ENCODE measurements at regions not wholly inside any gene's neighbourhood (a gene's known extent, or its start where the extent isn't known, plus 50 kb on each side); places are given as distances from the start of the nearest gene placed in this dataset.

- 79 to 87% methylated on average over 4 to 6 of the region's 9 CpGs for WGBS, 2 donors (ENCODE audit: low coverage in 1 of 2)
- no peaks in the 10 kb centered on the region for H3K9me3 ChIP-seq
- no peak overlapping the region for H3K27ac ChIP-seq
- ATAC-seq = no peak
- peaks cover 0 to 23% (median 5%) of the 10 kb centered on the region in 3 donors for H3K4me1 ChIP-seq
- H3K36me3 ChIP-seq = no peaks in the 10 kb centered on the region
- H3K27me3 ChIP-seq = no peaks in the 10 kb centered on the region
- TF ChIP-seq EP300 (IDR thresholded peaks at IDR 0.05) (no peak), POLR2A (IDR thresholded peaks at IDR 0.05) (no peak), CTCF (IDR thresholded peaks at IDR 0.05) (no peak), POLR2AphosphoS5 (IDR thresholded peaks at IDR 0.05) (no peak)
- H3K4me3 ChIP-seq = no peak overlapping the region
Measured at GRCh38 chr10:31599626-31600504, 280.8 kb downstream of the ZEB1 start.

- ATAC-seq = no peak
- H3K36me3 ChIP-seq = no peaks in the 10 kb centered on the region
- WGBS, 2 donors (ENCODE audit: low coverage in 1 of 2) = 83% methylated on average over 1 of the region's 2 CpGs; no CpG with 5 or more reads in 1 of the 2 donors
- no peaks in the 10 kb centered on the region for H3K4me1 ChIP-seq
- no peak overlapping the region for H3K27ac ChIP-seq
- no peak overlapping the region for H3K4me3 ChIP-seq
- no peak for TF ChIP-seq CTCF (IDR thresholded peaks at IDR 0.05)
- TF ChIP-seq POLR2AphosphoS5 (IDR thresholded peaks at IDR 0.05) = no peak
- TF ChIP-seq POLR2A (IDR thresholded peaks at IDR 0.05) = no peak
- TF ChIP-seq EP300 (IDR thresholded peaks at IDR 0.05) = no peak
- H3K27me3 ChIP-seq = no peaks in the 10 kb centered on the region
- H3K9me3 ChIP-seq = peaks cover 0 to 10% (median 0%) of the 10 kb centered on the region in 3 donors
Measured at GRCh38 chr10:31596765-31597164, 277.7 kb downstream of the ZEB1 start.

- TF ChIP-seq CTCF (IDR thresholded peaks at IDR 0.05) (no peak), POLR2AphosphoS5 (IDR thresholded peaks at IDR 0.05) (no peak), POLR2A (IDR thresholded peaks at IDR 0.05) (no peak), EP300 (IDR thresholded peaks at IDR 0.05) (no peak)
- Histone ChIP-seq H3K4me1 (no peaks in the 10 kb centered on the region), H3K9me3 (peaks cover 0 to 18% (median 0%) of the 10 kb centered on the region in 3 donors), H3K36me3 (no peaks in the 10 kb centered on the region), H3K27me3 (no peaks in the 10 kb centered on the region), H3K27ac (no peak overlapping the region), H3K4me3 (no peak overlapping the region)
- no peak for ATAC-seq
- WGBS, 2 donors (ENCODE audit: low coverage in 1 of 2) = 73 to 82% methylated on average over 3 of the region's 3 CpGs
Measured at GRCh38 chr10:31595992-31596391, 277.0 kb downstream of the ZEB1 start.

GRCh38 chr10:31594347-31594873 lies 275.4 kb downstream of the ZEB1 start:
- Histone ChIP-seq H3K36me3 (no peaks in the 10 kb centered on the region), H3K27ac (no peak overlapping the region), H3K4me1 (no peaks in the 10 kb centered on the region), H3K27me3 (no peaks in the 10 kb centered on the region), H3K4me3 (no peak overlapping the region), H3K9me3 (peaks cover 0 to 19% (median 0%) of the 10 kb centered on the region in 3 donors)
- 75 to 92% methylated on average over 1 of the region's 1 CpG for WGBS, 2 donors (ENCODE audit: low coverage in 1 of 2)
- no peak for ATAC-seq
- TF ChIP-seq EP300 (IDR thresholded peaks at IDR 0.05) = no peak
- no peak for TF ChIP-seq POLR2A (IDR thresholded peaks at IDR 0.05)
- TF ChIP-seq CTCF (IDR thresholded peaks at IDR 0.05) = no peak
- TF ChIP-seq POLR2AphosphoS5 (IDR thresholded peaks at IDR 0.05) = no peak

- 94 to 100% methylated on average over 1 to 2 of the region's 2 CpGs for WGBS, 2 donors (ENCODE audit: low coverage in 1 of 2)
- H3K27ac ChIP-seq = no peak overlapping the region
- no peaks in the 10 kb centered on the region for H3K4me1 ChIP-seq
- peaks cover 0 to 19% (median 0%) of the 10 kb centered on the region in 3 donors for H3K9me3 ChIP-seq
- no peaks in the 10 kb centered on the region for H3K27me3 ChIP-seq
- no peak for ATAC-seq
- TF ChIP-seq POLR2AphosphoS5 (IDR thresholded peaks at IDR 0.05) (no peak), POLR2A (IDR thresholded peaks at IDR 0.05) (no peak)
- H3K4me3 ChIP-seq = no peak overlapping the region
- no peaks in the 10 kb centered on the region for H3K36me3 ChIP-seq
Measured at GRCh38 chr10:31593124-31593523, 274.1 kb downstream of the ZEB1 start.

Measured in gastroesophageal sphincter (tissue), 4 donors.